SK-N-MC (cell line): ENCODE measurements at regions not wholly inside any gene's neighbourhood (a gene's known extent, or its start where the extent isn't known, plus 50 kb on each side); places are given as distances from the start of the nearest gene placed in this dataset.

ENCODE experiments used
- EZH2 ChIP-seq: fragments of 200-600 bp; sonication (generic); IDR thresholded peaks from one replicate; pipeline ENCODE4 v1.6.1; 2017; ENCODE audit warnings: antibody characterized with exemption
- FOXP2 ChIP-seq: optimal IDR thresholded peaks from 2 replicates; pipeline ENCODE3; 2011; ENCODE audit warnings: mild to moderate bottlenecking, moderate library complexity; ENCODE audit not compliant: insufficient read depth; ENCODE audit errors: extremely low read length, control extremely low read depth
- POLR2AphosphoS5 ChIP-seq: IDR thresholded peaks from 2 replicates; pipeline ENCODE4 v1.6.1; 2012; ENCODE audit warnings: mild to moderate bottlenecking, low read depth, low read length, borderline replicate concordance

GRCh38 chr5:125560476-125561225 is 814.2 kb upstream of the ZNF608 start:
- no peak for TF ChIP-seq EZH2
- TF ChIP-seq POLR2AphosphoS5, result no peak
- no peak for TF ChIP-seq FOXP2
